Common myeloid progenitor, CD34-positive (primary cell): ENCODE measurements at regions not wholly inside any gene's neighbourhood (a gene's known extent, or its start where the extent isn't known, plus 50 kb on each side); places are given as distances from the start of the nearest gene placed in this dataset.

Experiments
- CTCF ChIA-PET: fragments of 350-600 bp; sonication (Branson Sonifier 250); formaldehyde crosslinking; loops from one replicate; lab custom pipeline; 2021; ENCODE audit warnings: antibody characterized with exemption; lab: Charles Lee
- POLR2A ChIA-PET: fragments of 350-600 bp; sonication (Branson Sonifier 250); formaldehyde crosslinking; loops from one replicate; lab custom pipeline; 2021; ENCODE audit warnings: antibody characterized with exemption; lab: Charles Lee
- DNase-seq, 3 donors: peaks; one replicate each; pipeline versions ENCODE4 v3.0.0 to v3.0.0-alpha.2; 2013
- H3K27ac ChIP-seq, 2 experiments: 1 replicate in 1 of 2; 2 replicates in 1 of 2; pipeline ENCODE4 v1.7.0; 2013; ENCODE audit warnings: inconsistent platforms in 2 of 2, low read length in 2 of 2, mild to moderate bottlenecking in 2 of 2, low read depth in 1 of 2, moderate library complexity in 1 of 2; ENCODE audit not compliant: severe bottlenecking in 2 of 2, insufficient read depth in 1 of 2, poor library complexity in 1 of 2
- H3K27me3 ChIP-seq, 5 experiments: replicated peaks in 2 of 5; 1 replicate in 3 of 5; 2 replicates in 2 of 5; pipeline versions ENCODE4 v1.6.1 to v1.7.0; 2013; ENCODE audit warnings: low read length in 4 of 5, mild to moderate bottlenecking in 2 of 5, moderate library complexity in 2 of 5, inconsistent platforms in 1 of 5; ENCODE audit not compliant: insufficient read depth in 5 of 5, control insufficient read depth in 4 of 5
- H3K36me3 ChIP-seq, 4 experiments: 1 replicate in 2 of 4; 2 replicates in 2 of 4; pipeline versions ENCODE4 v1.6.1 to v1.7.0; 2013; ENCODE audit warnings: low read length in 3 of 4, control low read depth in 1 of 4, mild to moderate bottlenecking in 1 of 4; ENCODE audit not compliant: control insufficient read depth in 4 of 4, insufficient read depth in 4 of 4
- H3K4me1 ChIP-seq, 4 experiments: 1 replicate in 3 of 4; 2 replicates in 1 of 4; pipeline versions ENCODE4 v1.6.1 to v1.7.1; 2013; ENCODE audit warnings: low read length in 3 of 4, mild to moderate bottlenecking in 3 of 4, control low read depth in 1 of 4, inconsistent platforms in 1 of 4, moderate library complexity in 1 of 4; ENCODE audit not compliant: control insufficient read depth in 4 of 4, insufficient read depth in 4 of 4; ENCODE audit errors: control extremely low read depth in 1 of 4
- H3K4me3 ChIP-seq, 7 experiments: 1 replicate in 4 of 7; 2 replicates in 3 of 7; pipeline versions ENCODE4 v1.5.1 to v1.7.0; 2013; ENCODE audit warnings: mild to moderate bottlenecking in 7 of 7, low read length in 6 of 7, moderate library complexity in 6 of 7, inconsistent platforms in 2 of 7, low read depth in 2 of 7, control low read depth in 1 of 7; ENCODE audit not compliant: insufficient read depth in 4 of 7, control insufficient read depth in 1 of 7; ENCODE audit errors: extremely low read depth in 1 of 7
- H3K9me3 ChIP-seq, 5 experiments: 1 replicate in 4 of 5; 2 replicates in 1 of 5; pipeline versions ENCODE4 v1.6.1 to v1.7.1; 2013; ENCODE audit warnings: low read length in 4 of 5, mild to moderate bottlenecking in 2 of 5, inconsistent platforms in 1 of 5, low read depth in 1 of 5, moderate library complexity in 1 of 5; ENCODE audit not compliant: control insufficient read depth in 4 of 5, insufficient read depth in 2 of 5; ENCODE audit errors: control extremely low read depth in 1 of 5
- WGBS: methylation state at CpG from one replicate; pipeline ENCODE4 v1.1.5; 2013; ENCODE audit not compliant: insufficient coverage; 5-methylcytosine and 5-hydroxymethylcytosine counted together

GRCh38 chr16:13587181-13587580, 332.8 kb upstream of the ERCC4 start:
- Histone ChIP-seq H3K4me1 (no peaks in the 10 kb centered on the region), H3K4me3 (no peak overlapping the region), H3K36me3 (no peaks in the 10 kb centered on the region), H3K27ac (no peak overlapping the region), H3K27me3 (no peaks in the 10 kb centered on the region), H3K9me3 (no peaks in the 10 kb centered on the region)
- no CpG with 5 or more reads among the region's 1 CpG for WGBS
- no peak for DNase-seq
- ChIA-PET POLR2A (no interaction called here), CTCF (no interaction called here)

GRCh38 chr16:13594823-13595222, 325.1 kb upstream of the ERCC4 start:
- Histone ChIP-seq H3K36me3 (no peaks in the 10 kb centered on the region), H3K4me3 (no peak overlapping the region), H3K27ac (no peak overlapping the region), H3K4me1 (no peaks in the 10 kb centered on the region), H3K9me3 (no peaks in the 10 kb centered on the region), H3K27me3 (no peaks in the 10 kb centered on the region)
- CTCF ChIA-PET, result no interaction called here
- 58% methylated on average over 2 of the region's 3 CpGs for WGBS
- DNase-seq, result no peak
- POLR2A ChIA-PET, result no interaction called here

GRCh38 chr16:13606804-13607203, 313.1 kb upstream of the ERCC4 start:
- Histone ChIP-seq H3K4me1 (no peaks in the 10 kb centered on the region), H3K9me3 (peaks cover 0 to 5% (median 0%) of the 10 kb centered on the region in 5 experiments), H3K4me3 (no peak overlapping the region), H3K27ac (no peak overlapping the region), H3K27me3 (no peaks in the 10 kb centered on the region), H3K36me3 (no peaks in the 10 kb centered on the region)
- peak in 1 of 3 donors; percentile 6 for DNase-seq
- POLR2A ChIA-PET, result no interaction called here
- CTCF ChIA-PET, result no interaction called here
- 98% methylated on average over 24 of the region's 25 CpGs for WGBS

DNA sequence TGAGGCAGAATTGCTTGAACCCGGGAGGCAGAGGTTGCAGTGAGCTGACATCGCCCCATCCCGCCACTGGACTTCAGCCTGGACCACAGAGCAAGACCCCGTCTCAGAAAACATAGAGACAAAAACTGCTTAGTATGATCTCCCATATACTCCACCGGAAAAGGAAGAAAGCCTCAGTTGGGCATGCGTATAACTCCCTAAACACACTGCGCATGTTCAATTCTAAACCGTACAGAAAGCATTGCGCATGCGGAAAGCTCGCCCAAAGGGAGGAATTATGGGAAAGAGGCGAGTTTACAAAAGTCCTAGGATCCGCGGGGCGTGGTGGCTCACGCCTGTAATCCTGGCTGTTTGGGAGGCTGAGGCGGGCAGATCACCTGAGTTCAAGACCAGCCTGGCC, 312.7 kb upstream of the ERCC4 start:
- Histone ChIP-seq H3K27ac (no peak overlapping the region), H3K4me1 (no peaks in the 10 kb centered on the region), H3K4me3 (no peak overlapping the region), H3K27me3 (no peaks in the 10 kb centered on the region), H3K9me3 (peaks cover 0 to 5% (median 0%) of the 10 kb centered on the region in 5 experiments), H3K36me3 (no peaks in the 10 kb centered on the region)
- ChIA-PET POLR2A (no interaction called here), CTCF (no interaction called here)
- 97% methylated on average over 15 of the region's 17 CpGs for WGBS
- DNase-seq, result no peak

- CTCF ChIA-PET, result no interaction called here
- DNase-seq, result no peak
- POLR2A ChIA-PET, result interaction anchor here (0.7 kb wide), 1 partner anchor 10 kb away, joined by 3 read pairs; no protein-coding TSS in a partner anchor
Observed at GRCh38 chr16:13611596-13611995, 308.4 kb upstream of the ERCC4 start.

GRCh38 chr16:13612623-13613022, 307.3 kb upstream of the ERCC4 start:
- Histone ChIP-seq H3K4me3 (no peak overlapping the region), H3K9me3 (no peaks in the 10 kb centered on the region), H3K27ac (no peak overlapping the region), H3K4me1 (no peaks in the 10 kb centered on the region), H3K27me3 (no peaks in the 10 kb centered on the region), H3K36me3 (no peaks in the 10 kb centered on the region)
- CTCF ChIA-PET, result no interaction called here
- WGBS, result no CpG with 5 or more reads among the region's 4 CpGs
- DNase-seq, result no peak
- POLR2A ChIA-PET, result no interaction called here

More at GRCh38 chr16:13611596-13611995, 308.4 kb upstream of the ERCC4 start:
- H3K4me1 ChIP-seq, result no peaks in the 10 kb centered on the region
- peaks cover 0 to 5% (median 0%) of the 10 kb centered on the region in 5 experiments for H3K9me3 ChIP-seq
- no peak overlapping the region for H3K4me3 ChIP-seq
- no peaks in the 10 kb centered on the region for H3K27me3 ChIP-seq
- H3K27ac ChIP-seq, result no peak overlapping the region
- 46% methylated on average over 7 of the region's 7 CpGs for WGBS
- H3K36me3 ChIP-seq, result no peaks in the 10 kb centered on the region

DNA sequence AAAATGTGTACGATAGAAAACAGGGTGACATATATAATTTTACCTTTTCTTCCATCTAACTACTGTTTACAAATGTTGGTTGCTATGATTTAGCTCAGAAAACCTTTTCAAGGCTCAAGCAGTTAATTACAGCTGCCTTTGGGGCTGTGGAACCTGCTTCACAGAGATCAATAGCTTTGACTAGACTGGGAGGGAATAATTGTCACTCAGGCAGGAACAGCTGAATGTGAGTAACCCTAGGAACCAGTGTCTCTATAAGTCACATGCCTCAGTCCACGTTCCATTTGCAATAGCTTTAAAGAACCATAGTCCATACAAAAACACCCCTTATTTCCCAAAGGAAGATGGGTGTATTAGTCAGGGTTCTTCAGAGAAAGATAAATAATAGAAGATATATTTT, 306.8 kb upstream of the ERCC4 start:
- ChIA-PET CTCF (no interaction called here), POLR2A (no interaction called here)
- Histone ChIP-seq H3K4me1 (no peaks in the 10 kb centered on the region), H3K36me3 (no peaks in the 10 kb centered on the region), H3K9me3 (no peaks in the 10 kb centered on the region), H3K4me3 (no peak overlapping the region), H3K27me3 (no peaks in the 10 kb centered on the region), H3K27ac (no peak overlapping the region)
- no CpG with 5 or more reads among the region's 2 CpGs for WGBS
- DNase-seq, result no peak
